Activated T-cell treated with anti-CD3 and anti-CD28 coated beads, Interleukin-2, amount 50 U/mL, for 4 hours (primary cell): ENCODE measurements at regions not wholly inside any gene's neighbourhood (a gene's known extent, or its start where the extent isn't known, plus 50 kb on each side); places are given as distances from the start of the nearest gene placed in this dataset.

ENCODE experiments used
- ATAC-seq, 2 donors: fragments of 200-7000 bp; cut with Tn5 transposase; one replicate each; pipeline ENCODE4 v1.10.0; 2021
- DNase-seq: peaks from one replicate; pipeline ENCODE4 v3.0.0-alpha.2; 2020
- H3K27me3 Mint-ChIP-seq: one replicate; pipeline ENCODE4 v1.8.0; 2021; ENCODE audit warnings: low read depth, mixed read lengths
- H3K36me3 Mint-ChIP-seq: one replicate; pipeline ENCODE4 v1.8.0; 2022; ENCODE audit warnings: mixed read lengths; ENCODE audit not compliant: insufficient read depth
- H3K4me1 Mint-ChIP-seq: one replicate; pipeline ENCODE4 v1.8.0; 2021; ENCODE audit warnings: low read depth, mixed read lengths
- H3K4me3 Mint-ChIP-seq: one replicate; pipeline ENCODE4 v1.8.0; 2021; ENCODE audit warnings: mild to moderate bottlenecking, moderate library complexity, mixed read lengths
- H3K9me3 Mint-ChIP-seq: one replicate; pipeline ENCODE4 v1.8.0; 2021; ENCODE audit warnings: mixed read lengths

DNA sequence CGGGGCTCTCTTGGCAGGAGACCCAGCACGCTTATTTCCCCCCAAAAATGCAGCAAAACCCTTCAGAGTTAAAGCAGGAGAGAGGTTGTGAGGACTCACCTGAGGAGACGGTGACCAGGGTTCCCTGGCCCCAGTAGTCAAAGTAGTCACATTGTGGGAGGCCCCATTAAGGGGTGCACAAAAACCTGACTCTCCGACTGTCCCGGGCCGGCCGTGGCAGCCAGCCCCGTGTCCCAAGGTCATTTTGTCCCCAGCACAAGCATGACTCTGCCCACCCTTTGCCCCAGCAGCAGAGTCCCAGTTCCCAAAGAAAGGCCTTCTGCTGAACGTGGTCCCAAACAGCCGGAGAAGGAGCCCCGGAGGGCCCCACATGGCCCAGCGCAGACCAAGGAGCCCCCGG lies 337.7 kb downstream of the TMEM121 start:
- Mint-ChIP-seq H3K4me1 (peaks cover 27% of the 10 kb centered on the region), H3K4me3 (peak overlapping the region; percentile 78), H3K9me3 (no peaks in the 10 kb centered on the region), H3K27me3 (peaks cover 25% of the 10 kb centered on the region), H3K36me3 (no peaks in the 10 kb centered on the region)
- ATAC-seq (no peak), DNase-seq (no peak)

DNA sequence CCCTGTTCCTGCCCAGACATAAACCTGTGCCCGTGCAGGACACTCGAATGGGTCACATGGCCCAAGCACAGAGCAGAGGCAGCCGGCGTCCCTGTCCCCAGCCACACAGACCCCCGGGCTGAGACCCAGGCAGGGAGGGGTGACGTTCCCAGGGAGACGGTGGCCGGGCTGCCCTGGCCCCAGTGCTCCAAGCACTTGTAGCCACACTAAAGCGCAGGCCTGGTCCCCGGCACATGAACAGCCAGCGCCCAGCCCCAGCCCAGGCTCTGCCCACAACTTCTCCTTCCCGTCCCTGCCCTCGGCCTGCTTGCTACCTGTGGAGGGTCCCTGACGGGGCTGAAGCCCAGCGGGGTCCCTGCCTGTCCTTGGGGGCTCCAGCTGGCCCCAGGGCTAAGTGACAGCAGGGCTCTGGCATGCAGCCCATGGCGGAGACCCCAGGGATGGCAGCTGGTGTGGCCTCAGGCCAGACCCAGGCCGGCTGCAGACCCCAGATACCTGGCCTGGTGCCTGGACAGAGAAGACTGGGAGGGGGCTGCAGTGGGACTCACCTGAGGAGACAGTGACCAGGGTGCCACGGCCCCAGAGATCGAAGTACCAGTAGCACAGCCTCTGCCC lies 338.4 kb downstream of the TMEM121 start:
- ATAC-seq (no peak), DNase-seq (no peak)
- Mint-ChIP-seq H3K4me1 (peaks cover 27% of the 10 kb centered on the region), H3K4me3 (no peak overlapping the region), H3K27me3 (peaks cover 25% of the 10 kb centered on the region), H3K9me3 (no peaks in the 10 kb centered on the region), H3K36me3 (no peaks in the 10 kb centered on the region)

DNA sequence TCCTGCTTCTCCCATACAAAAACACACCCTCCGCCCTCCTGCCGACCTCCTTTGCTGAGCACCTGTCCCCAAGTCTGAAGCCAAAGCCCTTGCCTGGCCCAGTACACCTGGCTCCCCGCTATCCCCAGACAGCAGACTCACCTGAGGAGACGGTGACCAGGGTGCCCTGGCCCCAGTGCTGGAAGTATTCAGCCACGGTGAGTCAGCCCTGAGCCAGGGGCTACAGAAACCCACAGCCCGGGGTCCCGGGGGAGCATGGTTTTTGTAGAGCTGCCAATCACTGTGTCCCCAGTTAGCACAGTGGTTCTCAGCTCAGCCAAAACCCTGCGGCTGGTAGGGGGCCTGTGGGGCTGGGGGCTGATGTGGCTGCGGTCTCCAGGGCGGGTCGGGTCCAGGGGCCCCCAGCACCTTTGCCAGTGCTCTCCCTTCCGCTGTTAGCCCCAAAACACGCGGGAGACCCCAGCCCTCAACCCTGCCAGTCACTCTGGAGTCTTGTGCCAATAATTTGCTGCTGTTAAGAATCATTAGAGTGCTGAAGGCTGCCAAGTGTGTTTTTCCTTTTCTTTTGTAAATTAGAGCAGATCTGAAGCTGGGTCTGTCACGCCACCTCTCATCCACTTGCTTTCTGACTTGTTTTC lies 339.0 kb downstream of the TMEM121 start:
- H3K9me3 Mint-ChIP-seq, result no peaks in the 10 kb centered on the region
- peak; percentile 3 for DNase-seq

DNA sequence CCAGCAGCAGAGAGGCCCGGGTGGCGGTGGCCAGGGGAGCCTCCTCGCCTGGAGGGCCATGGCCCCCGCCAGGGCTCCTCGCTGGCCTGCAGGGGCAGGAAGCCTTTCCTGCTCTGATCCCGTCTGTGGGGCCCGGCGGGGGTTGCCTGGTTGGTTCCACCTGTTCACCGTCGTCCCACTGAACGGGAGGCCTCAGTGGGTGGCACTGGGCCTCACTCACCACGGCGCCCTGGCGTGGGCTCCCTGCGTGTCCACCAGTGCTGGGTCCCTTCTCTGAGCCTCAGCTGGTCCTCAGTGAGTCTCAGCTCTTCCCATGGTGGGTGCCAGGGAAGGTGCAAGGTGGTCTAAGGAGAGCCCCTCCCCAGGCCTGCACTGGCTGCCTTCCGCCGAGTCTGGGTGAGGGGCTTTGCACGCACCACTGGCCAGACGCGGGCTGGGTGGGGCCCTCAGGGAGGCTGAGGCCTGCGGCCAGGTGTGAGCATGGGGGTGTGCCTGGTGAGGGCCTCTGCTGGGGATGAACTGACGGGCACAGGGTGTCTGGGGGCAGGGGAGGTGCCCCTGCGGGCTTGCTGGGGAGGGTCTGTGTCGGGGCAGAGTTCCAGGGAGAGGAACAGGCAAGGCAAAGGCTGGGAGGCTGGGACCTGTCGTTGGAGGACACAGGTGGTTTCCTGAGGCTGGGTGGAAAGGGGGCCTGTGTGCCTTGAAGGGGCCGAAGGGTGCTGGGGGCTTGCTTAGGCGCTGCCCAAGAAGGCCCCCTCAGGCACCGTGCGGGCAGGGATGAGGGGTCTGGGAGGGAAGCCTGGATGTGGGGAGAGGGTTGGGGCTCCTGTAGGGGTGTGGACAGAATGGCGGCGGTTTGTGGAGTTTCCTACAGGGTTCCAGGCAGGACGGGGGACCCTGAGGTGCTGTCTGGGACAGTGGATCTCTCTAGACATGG lies 339.8 kb downstream of the TMEM121 start:
- no peaks in the 10 kb centered on the region for H3K9me3 Mint-ChIP-seq
- H3K4me3 Mint-ChIP-seq, result no peak overlapping the region
- ATAC-seq (no peak), DNase-seq (peak; percentile 3)
- no peaks in the 10 kb centered on the region for H3K36me3 Mint-ChIP-seq
- H3K27me3 Mint-ChIP-seq, result peaks cover 23% of the 10 kb centered on the region
- H3K4me1 Mint-ChIP-seq, result peaks cover 17% of the 10 kb centered on the region

More for the DNA sequence above, 339.0 kb downstream of the TMEM121 start:
- Mint-ChIP-seq H3K36me3 (no peaks in the 10 kb centered on the region), H3K27me3 (peaks cover 23% of the 10 kb centered on the region), H3K4me3 (no peak overlapping the region), H3K4me1 (peaks cover 24% of the 10 kb centered on the region)
- ATAC-seq, result no peak

DNA sequence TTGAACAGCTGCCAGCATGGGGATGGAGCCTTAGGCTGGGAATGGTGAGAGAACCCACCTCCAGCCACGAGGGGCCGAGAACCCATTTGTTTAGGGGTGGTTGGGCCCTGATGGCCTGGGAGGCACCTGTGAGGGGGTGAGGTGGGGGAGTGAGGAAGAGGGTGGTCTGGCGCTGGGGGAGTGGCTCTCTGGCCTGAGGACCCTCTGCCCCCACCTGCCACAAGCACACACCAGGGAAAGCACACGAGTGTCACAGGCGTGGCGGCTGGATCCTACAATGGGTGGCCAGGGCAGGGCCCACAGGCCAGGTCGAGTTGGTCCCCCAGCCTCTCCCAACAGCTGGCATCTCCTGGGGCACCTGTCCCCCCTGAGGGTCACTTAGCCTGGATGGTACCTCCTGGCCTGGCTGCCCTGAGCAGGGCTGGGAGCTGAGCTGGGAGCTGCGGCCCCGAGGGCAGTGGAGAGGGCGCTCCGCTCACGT lies 340.5 kb downstream of the TMEM121 start:
- no peak for DNase-seq
- no peak for ATAC-seq
- Mint-ChIP-seq H3K4me3 (no peak overlapping the region), H3K27me3 (peaks cover 22% of the 10 kb centered on the region), H3K4me1 (peaks cover 11% of the 10 kb centered on the region), H3K9me3 (no peaks in the 10 kb centered on the region), H3K36me3 (no peaks in the 10 kb centered on the region)

DNA sequence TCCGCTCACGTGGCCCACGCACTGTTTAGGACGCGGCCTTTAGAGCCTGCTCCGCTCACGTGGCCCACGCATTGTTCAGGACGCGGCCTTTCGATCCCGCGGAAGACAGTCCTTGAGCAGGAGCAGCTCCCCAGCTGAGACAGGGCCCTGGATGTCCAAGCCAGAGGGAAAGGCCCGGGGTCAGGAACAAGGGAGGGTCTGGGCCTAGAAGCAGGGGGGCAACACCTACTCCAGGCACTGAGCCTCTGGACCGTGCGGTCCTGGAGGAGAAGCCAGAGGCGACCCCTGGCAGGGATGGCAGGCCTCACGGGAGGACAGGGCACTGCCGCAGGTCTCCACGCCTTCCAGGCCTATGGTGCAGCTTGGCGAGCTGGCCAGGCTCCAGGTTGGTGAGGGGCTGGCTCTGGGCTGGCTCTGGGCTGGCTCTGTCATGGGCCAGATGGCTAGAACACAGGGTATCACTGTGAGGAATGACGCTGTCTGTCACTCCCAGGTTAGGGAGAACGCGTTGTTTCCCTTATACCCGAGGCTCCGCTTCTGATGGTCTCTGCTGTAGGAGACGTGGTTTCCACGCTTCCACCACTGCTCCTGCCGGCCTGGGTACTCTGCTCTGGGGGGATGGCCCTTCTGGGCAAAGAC lies 341.7 kb downstream of the TMEM121 start:
- ATAC-seq (no peak), DNase-seq (peak; percentile 2)
- H3K27me3 Mint-ChIP-seq, result peaks cover 14% of the 10 kb centered on the region
- no peaks in the 10 kb centered on the region for H3K36me3 Mint-ChIP-seq
- H3K4me1 Mint-ChIP-seq, result no peaks in the 10 kb centered on the region
- H3K4me3 Mint-ChIP-seq, result no peak overlapping the region
- no peaks in the 10 kb centered on the region for H3K9me3 Mint-ChIP-seq

DNA sequence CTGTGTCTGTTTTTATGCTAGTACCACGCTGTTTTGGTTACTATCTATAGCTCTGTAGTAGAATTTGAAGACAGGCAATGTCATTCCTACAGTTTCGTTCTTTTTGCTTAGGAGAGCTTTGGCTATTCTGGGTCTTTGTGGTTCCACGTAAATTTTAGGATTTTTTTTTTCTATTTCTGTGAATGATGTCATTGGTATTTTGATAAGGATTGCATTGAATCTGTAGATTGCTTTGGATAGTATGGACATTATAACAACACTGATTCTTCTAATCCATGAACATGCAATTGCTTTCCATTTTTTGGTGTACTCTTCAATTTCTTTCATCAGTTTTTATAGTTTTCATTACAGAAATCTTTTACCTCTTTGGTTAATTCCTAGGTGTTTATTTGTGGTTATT lies 345.2 kb downstream of the TMEM121 start:
- Mint-ChIP-seq H3K36me3 (no peaks in the 10 kb centered on the region), H3K27me3 (peaks cover 17% of the 10 kb centered on the region), H3K9me3 (no peaks in the 10 kb centered on the region), H3K4me3 (no peak overlapping the region), H3K4me1 (no peaks in the 10 kb centered on the region)
- ATAC-seq (no peak), DNase-seq (no peak)

DNA sequence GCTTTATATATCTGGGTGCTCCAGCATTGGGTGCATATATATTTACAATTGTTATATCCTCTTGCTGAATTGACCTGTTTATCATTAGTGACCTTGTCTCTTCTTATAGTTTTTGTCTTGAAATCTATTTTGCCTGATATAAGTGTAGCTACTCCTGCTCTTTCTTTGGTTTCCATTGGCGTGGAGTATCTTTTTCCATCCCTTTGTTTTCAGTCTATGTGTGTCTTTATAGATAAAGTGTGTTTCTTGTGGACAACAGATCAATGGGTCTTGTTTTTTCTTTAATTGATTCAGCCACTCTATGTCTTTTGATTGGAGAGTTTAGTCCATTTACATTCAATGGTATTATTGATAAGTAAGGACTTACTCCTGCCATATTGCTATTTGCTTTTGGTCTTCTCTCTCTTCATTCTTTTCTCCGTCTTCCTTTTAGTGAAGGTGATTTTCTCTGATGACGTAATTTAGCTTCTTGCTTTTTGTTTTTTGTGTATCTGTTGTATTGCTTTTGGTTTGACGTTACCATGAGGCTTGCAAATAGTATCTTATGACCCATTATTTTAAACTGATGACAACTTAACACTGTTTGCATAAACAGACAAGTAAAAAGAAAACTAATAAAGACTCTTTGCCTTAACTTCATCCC lies 347.6 kb downstream of the TMEM121 start:
- H3K4me3 Mint-ChIP-seq, result no peak overlapping the region
- no peak for DNase-seq
- no peaks in the 10 kb centered on the region for H3K36me3 Mint-ChIP-seq
- no peaks in the 10 kb centered on the region for H3K9me3 Mint-ChIP-seq
- no peak for ATAC-seq
- H3K4me1 Mint-ChIP-seq, result no peaks in the 10 kb centered on the region
- H3K27me3 Mint-ChIP-seq, result peaks cover 24% of the 10 kb centered on the region

DNA sequence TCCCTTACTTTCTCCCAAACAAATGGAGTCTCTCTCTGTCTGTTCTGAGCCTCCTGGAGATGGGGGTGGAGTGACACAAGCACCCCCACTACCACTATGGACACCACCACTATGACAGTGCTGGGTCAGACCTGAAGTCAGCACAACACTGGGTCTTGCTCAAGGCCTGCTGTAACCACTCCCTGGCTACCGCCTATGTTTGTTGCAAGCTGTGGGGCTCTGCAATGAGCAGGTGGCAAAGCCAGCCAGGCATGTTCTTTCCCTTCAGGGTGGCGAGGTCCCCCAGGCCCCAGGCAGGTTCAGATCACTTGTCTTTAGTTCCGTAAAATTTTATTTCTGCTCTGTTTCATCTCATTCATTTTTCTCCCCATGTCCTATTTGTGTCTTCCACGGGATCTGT lies 349.8 kb downstream of the TMEM121 start:
- no peak for DNase-seq
- H3K36me3 Mint-ChIP-seq, result no peaks in the 10 kb centered on the region

DNA sequence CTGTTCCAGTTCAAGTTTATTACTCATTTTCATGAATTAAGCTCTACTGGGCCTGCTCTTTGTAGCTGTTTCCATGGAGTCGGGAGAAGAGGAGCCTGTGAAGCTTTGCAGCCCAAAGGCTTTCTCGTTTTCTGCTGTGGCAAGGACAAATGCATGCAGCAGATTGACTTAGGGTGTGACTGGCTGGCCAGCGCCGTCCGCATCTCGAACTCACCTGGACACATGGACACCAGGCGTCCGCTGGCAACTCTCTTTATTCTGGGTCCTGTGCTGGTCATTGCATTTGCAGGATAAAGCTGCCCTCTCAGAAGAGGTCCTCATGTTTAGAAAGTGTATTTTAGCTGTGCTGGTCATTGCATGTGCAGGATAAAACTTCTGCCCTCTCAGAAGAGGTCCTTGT lies 350.4 kb downstream of the TMEM121 start:
- Mint-ChIP-seq H3K27me3 (peaks cover 36% of the 10 kb centered on the region), H3K36me3 (no peaks in the 10 kb centered on the region), H3K9me3 (no peaks in the 10 kb centered on the region), H3K4me1 (no peaks in the 10 kb centered on the region), H3K4me3 (no peak overlapping the region)
- DNase-seq, result no peak
- no peak for ATAC-seq

More for the DNA sequence above, 349.8 kb downstream of the TMEM121 start:
- Mint-ChIP-seq H3K27me3 (peaks cover 32% of the 10 kb centered on the region), H3K9me3 (no peaks in the 10 kb centered on the region), H3K4me3 (no peak overlapping the region), H3K4me1 (no peaks in the 10 kb centered on the region)
- ATAC-seq, result no peak

DNA sequence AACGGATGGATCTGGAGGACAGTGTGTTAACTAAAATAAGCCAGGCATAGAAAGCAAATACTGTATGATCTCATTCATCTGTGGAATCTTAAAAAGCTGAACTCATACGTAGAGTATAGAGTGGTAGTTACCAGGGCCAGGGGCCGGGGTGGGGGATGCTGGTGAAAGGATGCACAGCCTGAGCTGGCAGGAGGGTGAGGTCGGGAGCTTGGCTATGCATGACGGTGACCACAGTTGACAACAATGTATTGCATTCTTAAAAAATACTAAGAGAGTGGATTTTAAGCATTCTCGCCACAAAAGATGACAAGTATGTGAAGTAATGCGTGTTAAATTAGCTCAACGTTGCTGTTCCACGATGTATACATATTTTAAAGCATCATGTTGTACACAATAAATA lies 351.3 kb downstream of the TMEM121 start:
- H3K36me3 Mint-ChIP-seq, result no peaks in the 10 kb centered on the region
- H3K4me3 Mint-ChIP-seq, result no peak overlapping the region
- peak; percentile 2 for DNase-seq
- ATAC-seq, result no peak
- H3K4me1 Mint-ChIP-seq, result no peaks in the 10 kb centered on the region
- H3K27me3 Mint-ChIP-seq, result peaks cover 36% of the 10 kb centered on the region
- H3K9me3 Mint-ChIP-seq, result no peaks in the 10 kb centered on the region

DNA sequence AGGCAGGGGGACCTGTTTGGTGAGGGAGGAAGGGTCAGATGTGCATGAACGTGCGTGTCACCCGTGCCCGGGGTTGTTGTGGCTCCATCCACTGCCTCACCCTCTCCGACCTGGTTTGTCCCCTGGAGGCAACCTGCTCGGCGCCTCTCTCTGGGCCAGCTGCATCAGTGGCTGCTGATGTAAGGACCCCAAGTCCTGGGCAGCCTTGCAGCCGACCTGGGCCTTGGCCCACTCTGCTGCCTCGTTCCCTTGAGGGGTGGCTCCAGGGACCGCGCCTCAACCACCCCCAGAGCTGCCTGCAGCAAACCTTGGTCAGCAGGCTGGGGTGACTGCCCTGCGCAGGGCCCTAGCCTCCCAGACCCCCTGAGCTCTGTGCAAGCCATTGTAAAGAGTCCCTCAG lies 351.7 kb downstream of the TMEM121 start:
- Mint-ChIP-seq H3K36me3 (no peaks in the 10 kb centered on the region), H3K4me1 (no peaks in the 10 kb centered on the region), H3K27me3 (peaks cover 36% of the 10 kb centered on the region), H3K9me3 (no peaks in the 10 kb centered on the region), H3K4me3 (no peak overlapping the region)
- ATAC-seq (no peak), DNase-seq (peak; percentile 1)

DNA sequence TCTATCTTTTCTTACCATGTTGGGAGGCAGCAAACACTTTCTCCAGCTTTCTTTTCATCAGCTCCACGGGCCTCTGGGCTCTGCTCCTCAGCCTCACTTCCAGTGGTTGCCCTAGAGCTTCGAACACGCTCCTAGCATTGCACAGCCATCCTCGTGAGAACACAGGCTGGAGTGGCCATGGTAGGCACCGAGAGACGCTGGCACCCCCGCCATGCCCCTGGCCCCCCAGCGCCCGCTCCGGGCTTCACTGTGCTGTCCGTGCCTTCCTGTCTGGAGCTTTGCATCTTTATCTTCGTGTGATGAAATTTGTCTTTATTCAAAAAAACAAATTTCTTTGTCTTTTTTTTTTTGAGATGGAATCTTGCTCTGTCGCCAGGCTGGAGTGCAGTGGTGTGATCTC lies 352.2 kb downstream of the TMEM121 start:
- H3K9me3 Mint-ChIP-seq, result no peaks in the 10 kb centered on the region
- H3K4me3 Mint-ChIP-seq, result no peak overlapping the region
- H3K27me3 Mint-ChIP-seq, result peaks cover 36% of the 10 kb centered on the region
- no peaks in the 10 kb centered on the region for H3K4me1 Mint-ChIP-seq
- no peaks in the 10 kb centered on the region for H3K36me3 Mint-ChIP-seq
- peak; percentile 1 for DNase-seq
- no peak for ATAC-seq

DNA sequence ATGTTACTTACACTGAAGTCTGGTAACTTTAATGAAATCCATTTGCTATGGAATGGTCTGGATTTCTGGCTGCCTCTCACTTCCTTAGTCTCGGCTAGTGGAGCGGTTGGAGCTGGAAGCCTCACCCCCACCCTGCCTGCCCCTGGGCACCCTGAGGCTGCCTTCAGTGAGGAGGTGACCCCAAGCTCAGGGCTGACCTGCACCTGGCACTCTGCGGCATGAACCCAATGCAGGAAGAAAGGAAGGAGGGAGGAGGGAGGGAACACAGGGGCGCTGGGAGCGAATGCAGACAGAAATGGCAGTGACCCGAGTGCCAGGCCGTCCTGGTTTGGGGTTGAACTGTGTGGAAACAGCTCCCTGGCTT lies 353.1 kb downstream of the TMEM121 start:
- ATAC-seq (peak in 1 of 2 donors; percentile 21), DNase-seq (no peak)
- no peaks in the 10 kb centered on the region for H3K9me3 Mint-ChIP-seq
- H3K4me3 Mint-ChIP-seq, result no peak overlapping the region
- H3K4me1 Mint-ChIP-seq, result no peaks in the 10 kb centered on the region
- H3K36me3 Mint-ChIP-seq, result no peaks in the 10 kb centered on the region
- H3K27me3 Mint-ChIP-seq, result peaks cover 31% of the 10 kb centered on the region
